BJ (cell line): ENCODE measurements at regions not wholly inside any gene's neighbourhood (a gene's known extent, or its start where the extent isn't known, plus 50 kb on each side); places are given as distances from the start of the nearest gene placed in this dataset.

Experiments used
- CTCF ChIA-PET: fragments of 350-600 bp; formaldehyde crosslinking; extraction: SDS; loops from one replicate; lab custom pipeline; 2021; ENCODE audit warnings: antibody characterized with exemption, inconsistent platforms; lab: Yijun Ruan, JAX
- POLR2A ChIA-PET: fragments of 300-600 bp; sonication (Branson Sonifier 250); formaldehyde crosslinking; extraction: SDS; loops from one replicate; lab custom pipeline; 2021; ENCODE audit warnings: antibody characterized with exemption; lab: Charles Lee
- DNase-seq: peaks from one replicate; pipeline ENCODE4 v3.0.0-alpha.2; 2011; ENCODE audit warnings: low read depth
- H3K27me3 ChIP-seq: 2 replicates; pipeline ENCODE4 v1.6.0; 2011; ENCODE audit warnings: low read length; ENCODE audit not compliant: control insufficient read depth, insufficient read depth
- H3K36me3 ChIP-seq: 2 replicates; pipeline ENCODE4 v1.5.1; 2011; ENCODE audit warnings: low read length; ENCODE audit not compliant: control insufficient read depth, insufficient read depth
- H3K4me3 ChIP-seq: 2 replicates; pipeline ENCODE4 v1.5.1; 2011; ENCODE audit warnings: low read depth, mild to moderate bottlenecking, control low read depth, low read length
- CTCF ChIP-seq: IDR thresholded peaks from 2 replicates; pipeline ENCODE4 v1.5.1; 2011; ENCODE audit warnings: low read depth, mild to moderate bottlenecking, control low read depth, inconsistent platforms, low read length, moderate library complexity; ENCODE audit not compliant: insufficient read depth

- no peak overlapping the region for H3K4me3 ChIP-seq
- no peak for TF ChIP-seq CTCF
- H3K36me3 ChIP-seq = no peaks in the 10 kb centered on the region
- DNase-seq = peak; percentile 76
- H3K27me3 ChIP-seq = no peaks in the 10 kb centered on the region
- ChIA-PET POLR2A (no interaction called here), CTCF (interaction anchor here (0.9 to 6.1 kb wide), 8 partner anchors 10 to 341 kb away, joined by 4 to 84 read pairs (median 5); no protein-coding TSS in a partner anchor)
These were observed 291.1 kb upstream of the ROPN1 start for GRCh38 chr3:124282751-124283651.

DNA sequence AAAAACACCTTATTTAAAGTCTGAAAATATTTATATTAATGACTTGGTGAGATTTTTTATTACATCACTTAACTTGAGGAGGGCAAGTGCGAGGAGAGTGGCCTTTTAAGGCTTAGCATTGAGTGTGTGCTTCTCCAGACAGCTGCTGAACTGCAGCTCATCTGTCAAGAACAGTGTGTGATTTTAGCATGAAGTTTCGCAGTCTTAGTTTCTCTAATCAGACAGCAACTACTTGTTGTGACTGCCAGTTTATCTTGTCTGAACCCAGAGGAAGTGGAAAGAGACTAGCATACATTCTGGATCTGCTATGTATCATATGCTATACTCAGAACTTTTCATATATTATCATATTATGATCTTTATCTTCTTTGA lies 291.7 kb upstream of the ROPN1 start:
- no peak overlapping the region for H3K4me3 ChIP-seq
- ChIA-PET CTCF (interaction anchor here (6.1 kb wide), 1 partner anchor 268 kb away, joined by 84 read pairs; no protein-coding TSS in a partner anchor), POLR2A (no interaction called here)
- H3K36me3 ChIP-seq = no peaks in the 10 kb centered on the region
- no peak for TF ChIP-seq CTCF
- no peak for DNase-seq
- no peaks in the 10 kb centered on the region for H3K27me3 ChIP-seq

- DNase-seq = no peak
- no peak overlapping the region for H3K4me3 ChIP-seq
- ChIA-PET POLR2A (no interaction called here), CTCF (no interaction called here)
- no peak for TF ChIP-seq CTCF
- no peaks in the 10 kb centered on the region; the same call in 1 of the 2 replicates for H3K27me3 ChIP-seq
- H3K36me3 ChIP-seq = no peaks in the 10 kb centered on the region
These were observed 297.1 kb upstream of the ROPN1 start for GRCh38 chr3:124288996-124289395.

DNA sequence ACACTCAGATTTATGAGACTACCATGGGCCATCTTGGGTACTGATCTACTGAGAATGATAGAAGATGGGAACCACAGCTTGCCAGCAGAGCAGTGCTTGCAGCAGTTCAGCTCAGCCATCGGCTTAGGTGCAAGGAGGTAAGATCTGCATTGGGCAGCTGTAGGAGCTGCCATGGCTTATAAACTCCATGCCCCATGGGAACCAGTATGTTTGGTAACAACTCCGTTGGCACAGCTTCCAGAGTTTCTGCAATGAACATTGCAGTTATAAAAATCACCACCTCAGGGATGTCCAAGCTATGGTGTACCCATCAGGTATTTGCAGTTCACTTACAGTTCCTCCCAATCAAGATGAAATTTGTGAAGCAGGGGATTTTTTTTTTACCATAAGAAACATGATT lies 299.1 kb upstream of the ROPN1 start:
- POLR2A ChIA-PET = no interaction called here
- no peak for TF ChIP-seq CTCF
- Histone ChIP-seq H3K4me3 (no peak overlapping the region), H3K36me3 (no peaks in the 10 kb centered on the region), H3K27me3 (no peaks in the 10 kb centered on the region; the same call in 1 of the 2 replicates)
- no peak for DNase-seq
- CTCF ChIA-PET = interaction anchor here (1.2 kb wide), 1 partner anchor 9 kb away, joined by 4 read pairs; no protein-coding TSS in a partner anchor

GRCh38 chr3:124292329-124292728 lies 300.4 kb upstream of the ROPN1 start:
- no peak overlapping the region for H3K4me3 ChIP-seq
- no peaks in the 10 kb centered on the region; the same call in 1 of the 2 replicates for H3K27me3 ChIP-seq
- ChIA-PET CTCF (interaction anchor here (0.5 kb wide), 1 partner anchor 212 kb away, joined by 3 read pairs; no protein-coding TSS in a partner anchor), POLR2A (no interaction called here)
- no peak for TF ChIP-seq CTCF
- no peaks in the 10 kb centered on the region for H3K36me3 ChIP-seq
- DNase-seq = no peak
